GM12864 (cell line): ENCODE measurements at regions not wholly inside any gene's neighbourhood (a gene's known extent, or its start where the extent isn't known, plus 50 kb on each side); places are given as distances from the start of the nearest gene placed in this dataset.

Experiments
- DNase-seq: peaks from one replicate; pipeline ENCODE4 v3.0.0-alpha.2; 2011; ENCODE audit warnings: low read depth
- H3K4me3 ChIP-seq: 2 replicates; pipeline ENCODE4 v1.5.1; 2011; ENCODE audit warnings: mild to moderate bottlenecking, low read depth, low read length, control low read depth
- CTCF ChIP-seq: IDR thresholded peaks from 2 replicates; pipeline ENCODE4 v1.5.1; 2011; ENCODE audit warnings: low read depth, mild to moderate bottlenecking, moderate library complexity, low read length, control low read depth, inconsistent platforms; ENCODE audit errors: missing control alignments

GRCh38 chr11:32508780-32509179, 73.4 kb upstream of the WT1 start:
- DNase-seq = no peak
- no peak overlapping the region for H3K4me3 ChIP-seq
- no peak for TF ChIP-seq CTCF

- H3K4me3 ChIP-seq = no peak overlapping the region
- DNase-seq = no peak
- no peak for TF ChIP-seq CTCF
Measured at GRCh38 chr11:32500001-32500400, 64.7 kb upstream of the WT1 start.

- H3K4me3 ChIP-seq = no peak overlapping the region
- DNase-seq = no peak
- no peak for TF ChIP-seq CTCF
Measured at GRCh38 chr11:32497951-32498350, 62.6 kb upstream of the WT1 start.

GRCh38 chr11:32494629-32495028, 59.3 kb upstream of the WT1 start:
- H3K4me3 ChIP-seq = no peak overlapping the region
- DNase-seq = no peak
- TF ChIP-seq CTCF = no peak

GRCh38 chr11:32489464-32489863, 54.1 kb upstream of the WT1 start:
- no peak for DNase-seq
- H3K4me3 ChIP-seq = no peak overlapping the region
- TF ChIP-seq CTCF = peak; percentile 13

GRCh38 chr11:32487270-32487669, 51.9 kb upstream of the WT1 start:
- DNase-seq = no peak
- no peak overlapping the region for H3K4me3 ChIP-seq
- TF ChIP-seq CTCF = peak; percentile 52

GRCh38 chr11:32485733-32486132, 50.4 kb upstream of the WT1 start:
- no peak for TF ChIP-seq CTCF
- DNase-seq = no peak
- no peak overlapping the region for H3K4me3 ChIP-seq
